GM19099 (cell line): ENCODE measurements at regions not wholly inside any gene's neighbourhood (a gene's known extent, or its start where the extent isn't known, plus 50 kb on each side); places are given as distances from the start of the nearest gene placed in this dataset.

Experiments used
- POLR2A ChIP-seq: IDR thresholded peaks from 3 replicates; pipeline ENCODE4 v1.6.1; 2011; ENCODE audit warnings: low read depth; ENCODE audit not compliant: insufficient read length; ENCODE audit errors: extremely low read depth

DNA sequence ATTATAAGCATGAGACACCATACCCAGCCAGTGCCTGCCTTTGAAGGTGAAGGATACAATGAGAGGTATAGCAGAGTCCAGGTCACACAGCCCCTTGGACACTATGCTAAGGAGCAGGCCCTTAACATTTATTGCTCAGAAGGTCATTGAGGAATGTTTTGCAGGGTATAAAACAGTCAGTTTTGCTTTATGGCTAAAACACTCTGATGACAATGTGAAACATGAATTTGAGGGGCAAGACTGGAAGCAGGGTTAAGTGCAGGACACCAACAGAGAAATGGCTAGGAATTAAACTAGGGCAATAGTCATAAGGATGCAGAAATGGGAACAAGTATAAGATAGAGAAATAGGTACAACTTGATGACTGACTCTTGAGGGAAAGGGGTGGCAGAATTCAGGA lies 141.1 kb downstream of the METTL4 start:
- TF ChIP-seq POLR2A: no peak

GRCh38 chr18:2431806-2432205 lies 139.5 kb downstream of the METTL4 start:
- TF ChIP-seq POLR2A: no peak

- TF ChIP-seq POLR2A: no peak
These were observed 137.9 kb downstream of the METTL4 start for GRCh38 chr18:2433366-2433765.

- no peak for TF ChIP-seq POLR2A
These were observed 129.8 kb downstream of the METTL4 start for GRCh38 chr18:2441544-2441943.

- TF ChIP-seq POLR2A: no peak
These were observed 129.3 kb downstream of the METTL4 start for GRCh38 chr18:2442006-2442405.

DNA sequence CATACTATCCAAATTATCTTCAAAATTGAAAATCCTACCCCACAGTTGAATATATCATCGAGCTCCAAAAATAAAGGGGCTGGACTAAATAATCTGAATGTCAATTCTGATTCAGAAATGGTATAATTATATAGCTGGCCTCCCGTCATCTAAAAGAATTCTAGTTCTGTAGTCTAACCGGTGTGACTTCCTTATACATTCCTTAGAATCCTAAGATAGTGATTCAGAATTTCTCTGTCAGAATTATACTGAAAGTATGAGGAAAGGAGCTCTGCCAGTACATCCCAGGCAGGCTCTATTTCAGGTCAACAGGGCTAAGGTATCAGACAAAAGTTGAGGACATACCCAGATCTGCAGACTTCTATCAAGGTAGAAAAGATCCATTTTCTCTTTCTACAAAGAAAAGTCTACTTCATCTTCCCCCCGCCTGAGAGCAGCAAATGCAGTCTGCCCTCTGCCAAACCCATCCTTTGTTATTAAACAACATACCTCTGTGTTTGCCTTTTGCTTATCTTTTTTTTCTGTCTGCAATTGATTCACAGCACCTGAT lies 128.5 kb downstream of the METTL4 start:
- no peak for TF ChIP-seq POLR2A

DNA sequence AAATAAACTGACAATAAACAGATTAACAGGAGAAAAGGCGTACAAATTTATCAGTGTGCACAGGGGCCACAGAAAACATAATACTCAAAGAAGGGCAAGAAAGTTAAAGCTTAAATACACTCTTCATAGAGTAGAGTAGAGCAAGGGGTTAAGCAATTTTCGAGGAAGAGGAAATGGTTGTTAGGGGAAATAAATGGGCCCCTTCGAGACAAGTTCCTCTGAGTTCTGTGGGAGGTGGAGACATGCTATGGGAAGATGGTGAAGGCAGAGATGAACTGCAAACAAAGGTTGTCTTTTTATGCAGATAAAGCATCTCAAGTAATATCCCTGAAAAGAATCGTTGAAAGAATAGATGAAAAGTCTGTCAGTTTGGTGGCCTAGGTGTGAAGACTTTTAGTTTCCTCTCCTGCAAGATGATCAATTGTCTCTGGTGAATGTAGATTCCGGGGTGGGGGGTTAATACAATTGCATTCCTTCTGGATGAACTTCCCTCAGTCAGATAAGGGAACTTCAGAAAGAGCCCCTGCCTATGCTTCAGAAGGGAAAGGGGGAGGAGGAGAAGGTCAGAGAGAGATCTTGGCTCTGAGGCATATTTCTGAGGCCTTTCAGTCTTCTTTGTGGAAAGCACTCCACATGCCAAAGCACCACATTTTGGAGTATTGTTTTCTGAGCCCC lies 127.0 kb downstream of the METTL4 start:
- no peak for TF ChIP-seq POLR2A

GRCh38 chr18:2448565-2449151 lies 122.6 kb downstream of the METTL4 start:
- TF ChIP-seq POLR2A: no peak

GRCh38 chr18:2451556-2451955 lies 119.7 kb downstream of the METTL4 start:
- no peak for TF ChIP-seq POLR2A

- no peak for TF ChIP-seq POLR2A
These were observed 111.4 kb downstream of the METTL4 start for GRCh38 chr18:2459886-2460285.

DNA sequence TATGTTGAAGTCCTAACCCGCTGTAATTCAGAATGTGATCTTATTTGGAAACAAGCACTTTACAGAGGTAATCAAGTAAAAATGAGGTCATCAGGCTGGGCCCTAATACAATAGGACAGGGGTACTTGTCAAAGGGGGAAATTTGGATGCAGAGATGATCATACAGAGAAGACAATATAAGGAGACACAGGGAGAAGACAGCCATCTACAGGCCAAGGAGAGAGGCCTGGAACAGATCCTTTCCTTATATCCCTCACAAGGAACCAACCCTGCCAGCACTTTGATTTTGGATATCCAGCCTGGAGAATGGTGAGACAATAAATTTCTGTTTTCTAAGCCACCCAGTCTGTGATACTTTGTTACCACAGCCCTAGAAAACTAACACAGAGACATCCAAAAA lies 104.3 kb downstream of the METTL4 start:
- TF ChIP-seq POLR2A: no peak

DNA sequence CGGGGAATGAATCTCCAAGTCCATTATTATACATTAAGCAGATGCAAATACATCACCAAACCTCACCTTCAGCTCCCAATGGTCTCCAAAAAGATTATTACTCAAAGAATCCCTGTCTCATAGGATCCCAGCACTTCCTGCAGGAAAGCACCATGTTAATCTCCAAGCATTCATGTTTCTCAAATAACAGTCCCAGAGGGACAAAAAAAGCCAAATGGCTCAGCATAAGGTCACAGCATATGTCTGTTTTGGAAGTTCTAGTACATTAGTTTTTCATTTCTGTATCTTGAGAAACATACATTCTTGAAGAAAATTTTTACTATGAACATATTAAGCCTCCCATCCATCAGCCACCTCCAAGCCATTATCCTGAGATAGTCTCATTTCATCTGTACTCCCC lies 103.3 kb downstream of the METTL4 start:
- TF ChIP-seq POLR2A: no peak

DNA sequence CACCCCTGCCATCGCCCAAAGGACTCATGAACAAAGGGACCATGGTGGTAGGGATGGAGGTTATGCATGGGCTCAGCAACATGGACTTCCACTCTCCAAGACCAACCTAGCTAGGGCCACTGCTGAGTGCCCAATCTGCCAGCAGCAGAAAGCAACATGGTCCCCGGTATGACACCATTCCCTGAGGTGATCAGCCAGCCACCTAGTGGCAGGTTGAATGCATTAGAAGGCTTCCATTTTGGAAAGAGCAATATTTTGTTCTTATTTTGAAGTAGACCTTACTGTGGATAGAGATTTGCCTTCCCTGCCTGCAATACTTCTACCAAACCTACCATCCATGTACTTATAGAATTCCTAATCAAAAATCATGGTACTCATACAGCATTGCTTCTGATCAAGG lies 99.8 kb downstream of the METTL4 start:
- TF ChIP-seq POLR2A: no peak

- no peak for TF ChIP-seq POLR2A
These were observed 92.6 kb downstream of the METTL4 start for GRCh38 chr18:2478662-2479061.

DNA sequence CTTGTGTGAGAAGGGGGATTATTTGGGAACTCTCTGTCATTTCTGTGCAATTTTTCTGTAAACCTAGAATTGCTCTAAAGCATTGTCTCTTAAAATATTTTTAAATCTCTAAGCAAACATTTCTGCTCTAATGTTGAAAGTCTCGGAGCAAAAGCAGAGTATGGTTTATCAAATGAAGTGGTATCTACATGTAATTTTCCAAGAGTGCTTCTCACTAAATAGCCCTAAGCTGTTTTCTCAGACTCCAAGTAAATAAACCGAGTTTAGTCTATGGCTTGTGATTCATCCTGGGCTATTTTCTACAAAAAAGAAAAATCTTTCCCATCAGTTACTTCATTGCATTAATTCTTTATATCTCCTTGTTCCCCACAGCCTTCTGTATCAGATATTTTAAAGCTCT lies 90.8 kb downstream of the METTL4 start:
- no peak for TF ChIP-seq POLR2A

DNA sequence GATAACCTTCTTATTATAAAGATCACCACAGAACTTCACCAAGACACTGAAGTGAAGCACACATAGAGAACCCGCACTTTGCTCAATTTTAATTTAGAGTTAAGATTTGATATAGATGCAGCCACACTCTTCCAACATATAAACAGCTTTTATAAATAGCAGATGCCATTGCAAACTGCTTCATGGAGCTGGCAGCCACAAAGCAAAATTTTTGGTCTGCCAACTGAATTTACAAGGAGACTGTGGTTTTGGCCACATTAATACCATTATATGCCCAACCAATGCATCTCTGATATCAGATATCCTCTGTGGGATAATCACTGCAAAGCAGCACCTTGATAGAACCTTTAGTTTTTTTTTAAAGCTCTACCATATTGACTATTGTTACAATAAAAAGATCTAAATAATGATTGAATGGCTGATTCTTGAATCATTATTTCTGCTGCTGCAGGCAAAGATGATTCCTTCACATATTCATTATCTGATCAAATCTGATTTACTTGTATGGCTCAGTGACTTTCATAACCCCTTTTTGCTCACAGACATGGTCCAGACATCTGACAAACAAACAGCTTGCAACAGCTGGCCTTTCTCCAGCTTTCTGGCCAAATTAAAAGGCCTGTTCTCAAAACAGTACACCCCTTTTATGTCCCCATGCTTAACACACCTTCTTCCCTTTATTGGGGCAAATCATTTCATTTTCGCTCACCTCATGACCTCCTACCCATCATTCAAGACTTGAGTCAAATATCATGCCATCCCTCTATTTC lies 88.4 kb downstream of the METTL4 start:
- no peak for TF ChIP-seq POLR2A
